RPMI7951 (cell line): ENCODE measurements at regions not wholly inside any gene's neighbourhood (a gene's known extent, or its start where the extent isn't known, plus 50 kb on each side); places are given as distances from the start of the nearest gene placed in this dataset.

Source experiments
- DNase-seq: peaks from one replicate; pipeline ENCODE4 v3.0.0-alpha.2; 2012; ENCODE audit warnings: low read depth

- DNase-seq = no peak
Measured at GRCh38 chr4:10335050-10335449, 122.2 kb downstream of the ZNF518B start.

DNA sequence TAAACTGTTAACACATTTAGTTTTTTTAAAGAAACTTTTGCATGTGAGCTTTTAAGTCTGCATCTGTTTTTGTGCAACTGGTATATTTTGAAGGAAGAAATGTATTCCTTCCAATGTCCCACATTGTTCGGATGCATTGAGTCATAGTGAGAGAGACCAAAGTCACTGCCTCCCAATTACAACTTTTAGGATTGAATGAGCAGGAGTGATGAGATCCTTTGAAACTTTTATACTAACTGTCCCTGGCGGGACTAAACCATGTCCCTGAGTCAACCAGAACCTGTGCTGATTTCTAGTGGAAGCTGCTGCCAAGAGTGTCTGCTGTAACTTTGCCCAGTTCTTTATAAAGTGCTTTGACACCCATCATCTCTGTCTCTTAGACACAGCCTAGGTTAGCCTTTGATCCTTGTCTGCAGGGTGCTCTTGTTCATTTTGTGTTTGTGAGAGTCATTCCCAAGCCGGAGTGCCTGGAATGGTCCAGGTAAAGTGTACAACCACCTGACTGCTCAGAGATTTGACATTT, 122.7 kb downstream of the ZNF518B start:
- peak; percentile 10 for DNase-seq

- DNase-seq = no peak
Measured at GRCh38 chr4:10333942-10334341, 123.3 kb downstream of the ZNF518B start.

GRCh38 chr4:10326075-10326474, 131.2 kb downstream of the ZNF518B start:
- no peak for DNase-seq

DNA sequence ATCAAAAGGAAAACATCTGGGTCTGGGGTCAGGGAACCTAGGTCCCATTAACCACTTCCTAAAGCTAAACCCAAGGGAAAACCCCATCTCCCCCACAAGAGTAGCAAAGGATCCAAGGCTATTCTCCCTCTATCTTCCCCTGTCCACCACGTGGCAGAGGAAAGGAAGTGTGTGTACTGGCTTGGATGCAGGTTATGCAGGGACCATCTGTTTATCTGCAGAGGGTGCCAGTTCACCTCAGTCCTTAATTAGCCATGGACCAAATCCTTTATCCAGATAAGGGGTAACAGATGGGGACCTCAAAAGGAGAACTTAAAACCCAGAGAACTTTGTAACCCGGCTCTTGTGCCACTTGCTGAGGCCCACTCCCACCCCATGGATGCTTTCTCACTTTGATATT, 135.3 kb downstream of the ZNF518B start:
- no peak for DNase-seq

GRCh38 chr4:10320130-10320529, 137.1 kb downstream of the ZNF518B start:
- DNase-seq = no peak

- DNase-seq = no peak
Measured at GRCh38 chr4:10317345-10317744, 139.9 kb downstream of the ZNF518B start.

- DNase-seq = no peak
Measured at GRCh38 chr4:10316851-10317250, 140.4 kb downstream of the ZNF518B start.

DNA sequence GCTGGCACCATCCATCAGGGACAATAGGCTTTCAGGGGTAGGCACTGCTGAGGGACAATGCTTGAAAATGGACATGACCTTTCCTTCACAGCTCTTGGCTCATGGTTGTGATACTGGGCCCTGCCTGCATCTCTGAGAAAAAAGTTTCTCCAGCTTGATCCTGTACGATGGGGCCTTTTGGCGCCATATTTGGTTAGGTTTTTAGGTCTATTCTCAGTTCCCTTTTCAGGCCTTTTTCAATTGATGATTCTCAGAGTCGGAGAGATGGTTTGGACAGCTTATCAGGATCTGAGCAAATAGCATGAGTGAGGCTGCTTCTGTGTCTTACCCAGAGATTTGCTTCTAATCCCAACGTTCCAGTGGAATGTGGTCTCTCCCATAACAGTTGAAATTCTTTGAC, 141.6 kb downstream of the ZNF518B start:
- no peak for DNase-seq

- DNase-seq = no peak
Measured at GRCh38 chr4:10312568-10312967, 144.7 kb downstream of the ZNF518B start.

GRCh38 chr4:10311939-10312338, 145.3 kb downstream of the ZNF518B start:
- no peak for DNase-seq

- DNase-seq = peak; percentile 20
Measured at GRCh38 chr4:10305816-10306215, 151.4 kb downstream of the ZNF518B start.

GRCh38 chr4:10303291-10303690, 153.9 kb downstream of the ZNF518B start:
- no peak for DNase-seq

GRCh38 chr4:10302096-10302495, 155.1 kb downstream of the ZNF518B start:
- no peak for DNase-seq

DNA sequence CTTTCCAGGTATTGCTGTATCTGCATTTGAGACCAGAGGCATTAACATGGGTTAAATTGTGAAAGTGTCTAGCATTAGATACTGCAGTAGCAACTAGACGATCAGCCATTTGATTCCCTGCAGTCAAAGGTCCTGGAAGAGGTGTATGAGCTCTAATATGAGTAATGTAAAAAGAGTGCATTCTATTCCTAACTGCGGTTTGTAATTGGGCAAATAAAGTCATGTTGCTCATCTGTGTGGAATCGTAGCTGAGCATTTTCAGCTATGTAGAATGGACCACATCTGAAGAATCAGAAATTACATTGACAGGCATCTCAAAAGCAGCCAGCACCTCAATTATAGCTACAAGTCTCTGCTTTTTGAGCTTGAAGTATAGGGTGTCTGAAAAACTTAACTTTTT, 157.6 kb downstream of the ZNF518B start:
- peak; percentile 75 for DNase-seq

DNA sequence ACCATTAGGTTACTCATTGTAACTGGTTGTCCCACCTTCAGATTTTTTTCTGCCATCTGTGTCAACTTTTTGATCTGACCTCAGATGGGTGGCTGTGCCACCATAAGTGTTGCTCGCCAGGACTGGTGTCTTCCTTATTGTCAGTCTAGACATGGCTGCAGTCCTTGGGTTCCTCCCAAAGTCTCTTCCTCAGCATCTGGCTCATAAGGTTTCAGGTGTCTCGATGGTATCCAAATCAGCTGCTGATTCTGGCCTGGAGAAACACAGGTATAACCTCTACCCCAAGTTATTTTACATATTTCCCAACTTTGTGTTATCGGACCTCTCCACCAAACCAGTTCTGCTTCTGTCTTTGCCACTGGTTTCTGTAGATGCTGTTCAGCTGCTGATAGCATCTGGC, 158.5 kb downstream of the ZNF518B start:
- no peak for DNase-seq

DNA sequence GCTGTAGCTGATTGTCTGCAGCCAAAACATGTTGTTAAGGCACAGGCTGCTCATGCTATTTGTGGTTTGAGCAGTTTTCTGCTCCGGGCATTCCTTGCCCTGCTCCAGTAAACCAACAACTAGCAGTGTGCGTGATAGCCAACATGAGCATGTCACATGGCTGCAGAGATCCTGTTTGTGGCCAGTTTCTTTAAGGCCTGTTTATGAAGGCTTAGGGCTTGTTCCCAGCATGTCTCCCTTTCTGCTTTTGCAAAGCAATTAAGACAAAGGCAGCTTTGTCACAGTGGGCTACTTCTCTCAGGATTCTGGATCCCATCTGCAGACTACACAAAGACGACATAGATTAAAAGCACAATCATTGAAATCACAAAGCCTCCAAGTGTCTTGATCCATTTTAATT, 160.5 kb downstream of the ZNF518B start:
- peak; percentile 88 for DNase-seq

DNA sequence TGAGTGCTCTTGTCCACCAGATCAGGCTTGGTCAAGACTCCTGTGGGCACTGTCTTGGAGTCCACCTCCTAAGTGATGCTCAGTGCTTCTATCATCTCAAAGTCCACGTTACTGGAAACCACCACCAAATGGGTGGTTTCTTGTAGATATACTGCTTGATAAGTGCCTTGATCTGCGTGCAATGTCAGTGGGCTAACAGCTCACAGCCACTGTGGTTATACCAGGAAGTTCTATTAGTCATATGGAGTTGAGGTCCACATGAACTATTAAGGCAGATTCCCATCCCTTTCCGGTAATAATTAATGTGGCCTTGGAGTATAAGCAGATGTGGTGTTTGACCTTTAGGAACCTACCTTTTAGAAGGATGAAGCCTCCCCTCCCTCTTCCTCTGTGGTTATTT, 161.9 kb downstream of the ZNF518B start:
- DNase-seq = peak; percentile 60

- DNase-seq = no peak
Measured at GRCh38 chr4:10289538-10289906, 167.7 kb downstream of the ZNF518B start.

- no peak for DNase-seq
Measured at GRCh38 chr4:10288830-10289537, 168.2 kb downstream of the ZNF518B start.

DNA sequence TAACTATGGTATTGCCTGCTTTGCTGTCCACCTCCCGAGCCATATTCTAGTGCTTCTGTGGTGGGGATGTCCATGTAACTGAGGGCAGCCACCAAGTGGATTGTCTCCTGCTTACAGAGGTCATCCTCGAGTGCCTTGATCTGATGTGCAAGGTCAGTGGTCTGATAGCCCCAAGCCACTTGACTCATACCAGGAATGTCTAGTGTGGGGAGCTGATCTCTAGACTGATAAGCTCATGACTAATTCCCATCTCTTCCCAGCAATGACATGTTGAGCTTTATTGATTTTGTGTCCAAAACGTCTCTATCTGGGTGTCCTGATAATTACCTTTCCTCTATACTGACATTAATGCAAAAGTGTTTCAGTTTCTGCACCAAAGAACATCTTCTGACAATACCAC, 168.4 kb upstream of the WDR1 start:
- peak; percentile 57 for DNase-seq

GRCh38 chr4:10283761-10284160, 167.2 kb upstream of the WDR1 start:
- DNase-seq = no peak

DNA sequence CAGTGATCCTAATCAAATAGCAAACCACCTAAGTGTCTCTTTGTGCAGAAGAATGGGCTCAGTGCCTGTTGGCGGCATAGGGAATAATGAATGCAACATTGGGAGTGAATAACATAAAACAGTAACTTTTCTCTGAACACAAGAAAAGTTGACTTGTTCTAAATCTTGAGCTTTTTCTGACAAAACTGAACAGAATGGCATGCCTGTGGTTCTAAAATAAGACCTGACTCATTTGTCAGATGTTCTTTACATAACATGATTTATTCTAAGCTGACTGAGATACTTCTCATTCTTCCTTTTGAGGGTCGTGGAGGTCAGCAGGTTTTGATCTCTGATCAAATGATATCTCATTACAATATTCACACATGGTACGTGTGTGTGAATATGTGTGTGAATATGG, 165.4 kb upstream of the WDR1 start:
- peak; percentile 42 for DNase-seq

DNA sequence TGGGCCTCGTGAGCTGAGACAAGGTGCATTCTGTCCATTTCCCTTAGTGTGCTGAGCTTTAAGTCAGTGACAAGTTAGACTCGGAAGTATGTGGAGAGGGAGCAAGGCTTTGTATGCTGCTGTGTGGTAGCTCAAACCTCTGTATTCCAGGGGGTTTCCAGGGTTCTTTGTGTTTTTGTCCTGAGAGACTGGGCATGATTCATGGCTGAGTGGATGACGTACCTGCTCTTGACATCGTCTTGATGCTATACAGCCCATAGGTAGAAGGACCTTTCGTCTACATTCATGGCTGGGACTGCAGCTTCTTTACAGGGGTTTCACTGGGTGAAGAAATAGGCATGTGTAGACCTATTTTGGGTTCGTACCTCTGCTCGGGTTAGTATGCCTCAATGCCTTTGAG, 162.7 kb upstream of the WDR1 start:
- DNase-seq = no peak
